A549 (cell line): ENCODE measurements at regions not wholly inside any gene's neighbourhood (a gene's known extent, or its start where the extent isn't known, plus 50 kb on each side); places are given as distances from the start of the nearest gene placed in this dataset.
"Not testable (repeated sequence)": the region's sequence is repeated elsewhere in the genome, so short reads cannot be mapped to it uniquely, and the experiment has no call there.

ENCODE experiments used
- ATAC-seq, 2 experiments: fragments of 200-7000 bp in 1 of 2; fragments of >200 bp in 1 of 2; cut with Nextera tagmentation in 1 of 2; cut with Tn5 transposase in 1 of 2; 3 replicates each; pipeline versions ENCODE4 v1.8.0 to v1.9.1; 2018 to 2020; ENCODE audit warnings: mild to moderate bottlenecking in 1 of 2, moderate library complexity in 1 of 2
- CTCF ChIA-PET: fragments of 300-600 bp; sonication (Branson Sonifier 250); formaldehyde crosslinking; extraction: SDS; loops from one replicate; lab custom pipeline; 2021; ENCODE audit warnings: antibody characterized with exemption, inconsistent platforms; lab: Yijun Ruan, JAX
- POLR2A ChIA-PET: fragments of 350-600 bp; formaldehyde crosslinking; extraction: SDS; loops from one replicate; lab custom pipeline; 2021; ENCODE audit warnings: antibody characterized with exemption, inconsistent platforms; lab: Yijun Ruan, JAX
- DNase-seq, 2 experiments: peaks; one replicate each; pipeline versions ENCODE4 v3.0.0 to v3.0.0-alpha.2; 2011 to 2016; ENCODE audit warnings: low read depth in 1 of 2, low spot score in 1 of 2
- FAIRE-seq: peaks from 2 replicates; lab custom pipeline; 2011; peaks lifted over from hg19 to GRCh38; lab: Jason Lieb, UNC
- H3K27ac ChIP-seq, 2 experiments: fragments of >200 bp; sonication (Bioruptor Twin); formaldehyde crosslinking; 3 replicates each; pipeline ENCODE4 v1.5.1; 2016 to 2017
- H3K4me1 ChIP-seq: fragments of >200 bp; sonication (Bioruptor Twin); formaldehyde crosslinking; 3 replicates; pipeline ENCODE4 v1.6.1; 2016
- H3K4me2 ChIP-seq: fragments of >200 bp; sonication (Bioruptor Twin); formaldehyde crosslinking; 3 replicates; pipeline ENCODE4 v1.6.1; 2016
- H3K4me3 ChIP-seq: fragments of >200 bp; sonication (Bioruptor Twin); formaldehyde crosslinking; 3 replicates; pipeline ENCODE4 v1.5.1; 2016
- H3K9me3 ChIP-seq: fragments of >200 bp; sonication (Bioruptor Twin); formaldehyde crosslinking; 3 replicates; pipeline ENCODE4 v1.6.1; 2016
- CEBPB ChIP-seq, 2 experiments: fragments of >200 bp in 1 of 2; sonication (Bioruptor Twin) in 1 of 2; formaldehyde crosslinking in 1 of 2; IDR thresholded peaks; 2 replicates each; pipeline ENCODE4 v1.6.1; 2012 to 2016
- CHD2 ChIP-seq: fragments of 150-350 bp; IDR thresholded peaks from 2 replicates; pipeline ENCODE4 v1.6.1; 2014; ENCODE audit warnings: low read length; ENCODE audit not compliant: partially characterized antibody
- EHF ChIP-seq: fragments of 250-450 bp; sonication (Bioruptor Pico); IDR thresholded peaks from 2 replicates; pipeline ENCODE4 v1.5.0; 2020; ENCODE audit warnings: mild to moderate bottlenecking
- FOSB ChIP-seq: fragments of 250-450 bp; sonication (Bioruptor Pico); IDR thresholded peaks from 2 replicates; pipeline ENCODE4 v1.5.0; 2020; ENCODE audit warnings: mild to moderate bottlenecking, moderate library complexity
- FOSL2 ChIP-seq, 2 experiments: fragments of 450-650 bp in 1 of 2; fragments of >200 bp in 1 of 2; sonication (Bioruptor Twin) in 1 of 2; formaldehyde crosslinking; IDR thresholded peaks; 2 replicates each; pipeline versions ENCODE4 v1.5.0 to v1.6.1; 2016 to 2020; ENCODE audit warnings: mild to moderate bottlenecking in 1 of 2, moderate library complexity in 1 of 2
- GATA3 ChIP-seq: IDR thresholded peaks from 2 replicates; pipeline ENCODE4 v1.6.1; 2012; ENCODE audit warnings: borderline replicate concordance
- HEYL ChIP-seq: fragments of 250-450 bp; sonication (Bioruptor Pico); IDR thresholded peaks from 2 replicates; pipeline ENCODE4 v1.8.0; 2021; ENCODE audit warnings: mild to moderate bottlenecking, moderate library complexity
- HMGXB4 ChIP-seq: fragments of 250-450 bp; sonication (Bioruptor Pico); IDR thresholded peaks from 2 replicates; pipeline ENCODE4 v1.5.0; 2021; ENCODE audit warnings: mild to moderate bottlenecking, moderate library complexity, borderline replicate concordance
- JUN ChIP-seq, 2 experiments: fragments of >200 bp; sonication (Bioruptor Twin); formaldehyde crosslinking; IDR thresholded peaks; 2 replicates in 1 of 2; 3 replicates in 1 of 2; pipeline ENCODE4 v1.6.1; 2016 to 2017
- MAFK ChIP-seq: fragments of 450-650 bp; IDR thresholded peaks from 2 replicates; pipeline ENCODE4 v1.6.1; 2014; ENCODE audit not compliant: partially characterized antibody
- MAZ ChIP-seq: fragments of 150-350 bp; IDR thresholded peaks from 2 replicates; pipeline ENCODE4 v1.6.1; 2014; ENCODE audit warnings: antibody characterized with exemption, low read depth, low read length, borderline replicate concordance
- NFE2L2 ChIP-seq: fragments of 150-350 bp; conservative IDR thresholded peaks from 2 replicates; pipeline ENCODE4 v1.6.1; 2014; ENCODE audit warnings: low read length
- PBX3 ChIP-seq: IDR thresholded peaks from 2 replicates; pipeline ENCODE4 v1.6.1; 2012
- PHF8 ChIP-seq: fragments of 200-600 bp; sonication (generic); IDR thresholded peaks from 2 replicates; pipeline ENCODE4 v1.6.1; 2016; ENCODE audit warnings: low read depth, mild to moderate bottlenecking, antibody characterized with exemption, moderate library complexity, borderline replicate concordance
- POLR2A ChIP-seq: IDR thresholded peaks from 2 replicates; pipeline ENCODE4 v1.6.1; 2012; ENCODE audit warnings: mild to moderate bottlenecking, low read length
- SMC3 ChIP-seq: fragments of >200 bp; sonication (Bioruptor Twin); formaldehyde crosslinking; IDR thresholded peaks from 3 replicates; pipeline ENCODE4 v1.6.1; 2018; ENCODE audit warnings: inconsistent platforms
- SREBF2 ChIP-seq: fragments of 450-650 bp; IDR thresholded peaks from 2 replicates; pipeline ENCODE4 v1.6.1; 2014; ENCODE audit warnings: mild to moderate bottlenecking, moderate library complexity
- WGBS: methylation state at CpG from one replicate; pipeline ENCODE4 v1.1.6; 2017; ENCODE audit errors: missing lambda C conversion rate; 5-methylcytosine and 5-hydroxymethylcytosine counted together

- H3K27ac ChIP-seq, H3K9me3 ChIP-seq, H3K4me1 ChIP-seq, FAIRE-seq, ATAC-seq, H3K4me3 ChIP-seq, POLR2A ChIA-PET, CTCF ChIA-PET, DNase-seq, H3K4me2 ChIP-seq: not testable (repeated sequence)
- WGBS: 41% methylated on average over 2 of the region's 2 CpGs
These were observed 140.9 kb upstream of the GOLGA6L4 start for GRCh38 chr15:84094720-84095119.

- POLR2A ChIA-PET, H3K4me3 ChIP-seq: not testable (repeated sequence)
These were observed 138.5 kb upstream of the GOLGA6L4 start for GRCh38 chr15:84097053-84097452.

GRCh38 chr15:84098604-84099003 is 137.0 kb upstream of the GOLGA6L4 start:
- Histone ChIP-seq H3K27ac (no peak overlapping the region), H3K9me3 (no peaks in the 10 kb centered on the region), H3K4me3 (no peak overlapping the region), H3K4me1 (no peaks in the 10 kb centered on the region), H3K4me2 (no peak overlapping the region)
- POLR2A ChIA-PET: no interaction called here
- no peak for ATAC-seq
- TF ChIP-seq FOSB (CRISPR knock-in tag) (no peak), SMC3 (no peak), POLR2A (no peak), SREBF2 (no peak), MAFK (no peak), HMGXB4 (CRISPR knock-in tag) (no peak), PHF8 (no peak), HEYL (CRISPR knock-in tag) (no peak), CHD2 (no peak), JUN (IDR thresholded peaks at IDR 0.05) (no peak), GATA3 (no peak), CEBPB (IDR thresholded peaks at IDR 0.05) (no peak), EHF (no peak)
- CTCF ChIA-PET: no interaction called here
- no peak for DNase-seq
- no peak for FAIRE-seq

More at GRCh38 chr15:84097053-84097452, 138.5 kb upstream of the GOLGA6L4 start:
- CTCF ChIA-PET, H3K4me2 ChIP-seq, H3K27ac ChIP-seq, FAIRE-seq, DNase-seq, H3K4me1 ChIP-seq, ATAC-seq, H3K9me3 ChIP-seq: not testable (repeated sequence)
- 23% methylated on average over 3 of the region's 3 CpGs for WGBS

GRCh38 chr15:84099181-84099580 is 136.4 kb upstream of the GOLGA6L4 start:
- WGBS: 3% methylated on average over 1 of the region's 1 CpG
- DNase-seq (no peak), FAIRE-seq (no peak)
- ChIA-PET CTCF (no interaction called here), POLR2A (no interaction called here)
- no peak overlapping the region for H3K4me2 ChIP-seq
- no peaks in the 10 kb centered on the region for H3K9me3 ChIP-seq
- H3K27ac ChIP-seq: no peak overlapping the region
- TF ChIP-seq MAZ (no peak), FOSL2 (IDR thresholded peaks at IDR 0.05) (no peak), FOSL2 (CRISPR knock-in tag; IDR thresholded peaks at IDR 0.05) (no peak), HEYL (CRISPR knock-in tag) (no peak), PHF8 (no peak), PBX3 (no peak), NFE2L2 (no peak)
- TF ChIP-seq, all 56 proteins: peak for 0
- Histone ChIP-seq H3K4me3 (no peak overlapping the region), H3K4me1 (no peaks in the 10 kb centered on the region)
- ATAC-seq: no peak
